D721Med (cell line): ENCODE measurements at regions not wholly inside any gene's neighbourhood (a gene's known extent, or its start where the extent isn't known, plus 50 kb on each side); places are given as distances from the start of the nearest gene placed in this dataset.

Experiments
- DNase-seq: peaks from one replicate; pipeline ENCODE4 v3.0.0; 2011; ENCODE audit warnings: low spot score; ENCODE audit not compliant: insufficient read length
- FAIRE-seq: peaks from 2 replicates; lab custom pipeline; 2011; peaks lifted over from hg19 to GRCh38; lab: Jason Lieb, UNC
- TF ChIP-seq, protein P1 (sequence below): IDR thresholded peaks from 2 replicates; pipeline ENCODE4 v1.5.1; 2012; ENCODE audit warnings: mild to moderate bottlenecking, control low read depth; ENCODE audit not compliant: insufficient read depth; ENCODE audit errors: missing control alignments

DNA sequence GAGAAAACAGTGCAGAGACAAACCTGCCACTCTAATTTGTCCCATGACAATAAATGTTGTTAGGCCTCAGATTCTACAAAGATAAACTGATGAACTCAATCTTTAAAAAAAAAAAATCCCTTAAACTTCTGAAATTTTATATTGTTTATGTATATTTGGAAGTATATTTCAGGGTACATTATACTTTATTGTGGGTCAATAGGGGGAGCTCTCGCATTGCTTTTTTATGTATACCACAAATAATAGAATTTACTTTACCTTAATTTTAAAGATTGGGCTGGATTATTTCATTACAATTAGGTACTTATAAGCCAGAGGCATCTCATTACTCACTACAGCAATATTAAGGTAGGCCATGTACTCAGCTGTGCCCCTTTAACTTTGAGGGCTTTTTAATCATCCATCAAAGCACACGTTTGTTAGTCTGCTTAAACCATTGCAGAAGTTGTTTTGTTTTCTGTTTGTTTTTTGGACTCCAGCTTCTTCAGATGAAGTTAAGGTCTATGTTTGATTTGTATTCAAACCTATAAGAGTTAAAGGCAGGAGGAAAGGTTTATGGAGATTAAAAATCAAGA lies 56.3 kb upstream of the EYA4 start:
- TF ChIP-seq, protein P1, sequence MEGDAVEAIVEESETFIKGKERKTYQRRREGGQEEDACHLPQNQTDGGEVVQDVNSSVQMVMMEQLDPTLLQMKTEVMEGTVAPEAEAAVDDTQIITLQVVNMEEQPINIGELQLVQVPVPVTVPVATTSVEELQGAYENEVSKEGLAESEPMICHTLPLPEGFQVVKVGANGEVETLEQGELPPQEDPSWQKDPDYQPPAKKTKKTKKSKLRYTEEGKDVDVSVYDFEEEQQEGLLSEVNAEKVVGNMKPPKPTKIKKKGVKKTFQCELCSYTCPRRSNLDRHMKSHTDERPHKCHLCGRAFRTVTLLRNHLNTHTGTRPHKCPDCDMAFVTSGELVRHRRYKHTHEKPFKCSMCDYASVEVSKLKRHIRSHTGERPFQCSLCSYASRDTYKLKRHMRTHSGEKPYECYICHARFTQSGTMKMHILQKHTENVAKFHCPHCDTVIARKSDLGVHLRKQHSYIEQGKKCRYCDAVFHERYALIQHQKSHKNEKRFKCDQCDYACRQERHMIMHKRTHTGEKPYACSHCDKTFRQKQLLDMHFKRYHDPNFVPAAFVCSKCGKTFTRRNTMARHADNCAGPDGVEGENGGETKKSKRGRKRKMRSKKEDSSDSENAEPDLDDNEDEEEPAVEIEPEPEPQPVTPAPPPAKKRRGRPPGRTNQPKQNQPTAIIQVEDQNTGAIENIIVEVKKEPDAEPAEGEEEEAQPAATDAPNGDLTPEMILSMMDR = peak; percentile 54
- DNase-seq = no peak
- FAIRE-seq = no peak

GRCh38 chr6:133185731-133186130 lies 55.4 kb upstream of the EYA4 start:
- no peak for DNase-seq
- no peak for FAIRE-seq
- TF ChIP-seq, protein P1 = no peak

DNA sequence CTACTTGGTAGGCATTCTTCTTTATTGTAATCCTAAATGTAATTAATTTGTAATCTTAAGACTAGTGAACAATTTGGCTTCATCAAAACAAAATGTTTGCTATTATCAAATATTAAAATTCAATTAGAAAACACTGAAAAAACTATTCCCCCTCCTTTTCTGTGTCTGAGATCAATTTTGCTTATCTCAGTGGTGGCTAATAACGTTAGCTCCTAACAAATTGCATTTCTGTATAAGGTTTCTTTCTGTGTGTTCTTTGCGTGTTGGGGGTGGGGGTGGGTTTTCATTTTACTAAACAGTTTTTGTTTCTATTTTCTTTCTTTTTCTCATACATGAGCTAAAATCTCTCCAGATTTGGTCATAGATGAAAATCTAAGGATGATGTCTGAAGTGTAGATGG lies 54.0 kb upstream of the EYA4 start:
- DNase-seq (no peak), FAIRE-seq (no peak)
- TF ChIP-seq, protein P1 = no peak

DNA sequence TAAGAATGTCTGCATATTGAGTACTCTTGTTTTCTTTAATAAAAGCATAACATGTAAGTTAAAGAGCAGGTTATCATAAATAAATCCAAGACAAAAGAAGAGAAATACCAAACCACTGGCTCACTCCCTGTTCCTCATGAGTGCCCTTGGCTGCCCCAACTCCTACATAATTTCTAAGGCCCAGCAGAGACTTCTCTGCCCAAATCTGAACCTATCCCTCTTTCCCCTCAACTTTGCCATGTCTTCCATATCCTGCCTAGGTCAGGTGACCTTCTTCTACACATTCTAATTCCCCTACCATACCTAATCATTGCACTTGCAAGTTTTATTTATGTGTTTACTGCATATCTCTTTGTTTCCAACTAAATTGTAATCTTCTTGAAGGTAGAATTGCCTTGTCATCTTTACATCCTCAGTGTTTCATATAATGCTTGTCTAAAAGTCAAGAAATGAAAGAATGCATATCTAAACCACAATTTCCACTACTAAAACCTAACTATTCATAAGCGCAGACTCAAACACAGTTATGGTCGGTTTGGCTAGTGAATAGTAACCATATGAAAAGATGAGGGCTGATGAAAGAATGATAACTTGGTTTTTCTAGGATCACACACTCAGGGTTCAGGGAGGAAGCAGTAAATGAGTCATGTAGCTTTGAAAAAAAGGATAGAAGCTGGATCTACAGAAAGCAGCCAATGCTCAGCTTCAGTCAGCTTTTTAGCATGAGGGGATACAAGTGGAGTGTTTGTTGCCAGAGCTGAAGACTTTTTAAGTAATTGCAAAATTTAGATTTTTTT lies 53.3 kb upstream of the EYA4 start:
- DNase-seq (no peak), FAIRE-seq (no peak)
- TF ChIP-seq, protein P1 = no peak

DNA sequence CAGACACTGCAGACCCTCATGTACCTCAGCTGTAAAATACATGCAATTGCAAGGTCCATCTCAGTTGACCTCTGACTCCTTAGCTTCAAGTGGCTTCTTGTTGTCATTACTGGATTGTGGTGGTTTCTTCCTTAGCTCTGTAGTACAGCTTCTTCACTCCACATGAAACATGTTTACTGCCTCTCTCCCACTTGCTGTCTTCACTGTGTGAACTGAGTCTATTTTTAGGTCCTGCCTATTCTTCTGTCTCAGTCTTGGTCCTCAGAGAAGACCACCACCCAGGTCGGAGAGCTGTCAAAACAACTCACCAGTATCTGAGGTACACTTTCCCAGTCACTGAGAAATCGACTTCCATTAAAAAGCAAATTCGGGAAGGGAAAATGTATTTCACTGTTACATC lies 50.2 kb upstream of the EYA4 start:
- TF ChIP-seq, protein P1 = no peak
- FAIRE-seq (no peak), DNase-seq (no peak)

- FAIRE-seq = no peak
- DNase-seq = no peak
- TF ChIP-seq, protein P1 = no peak
Observed at GRCh38 chr6:133191323-133191722, 49.8 kb upstream of the EYA4 start.
